ENCODE measurements at regions not wholly inside any gene's neighbourhood (a gene's known extent, or its start where the extent isn't known, plus 50 kb on each side); places are given as distances from the start of the nearest gene placed in this dataset.
"Not testable (repeated sequence)": the region's sequence is repeated elsewhere in the genome, so short reads cannot be mapped to it uniquely, and the experiment has no call there.

GRCh38 chr9:135378751-135379150 is 100.8 kb upstream of the PPP1R26 start:
- TF ChIP-seq CTCF (IDR thresholded peaks at IDR 0.05; ENCODE audit: insufficient read depth, low read length): no peak
- DNase-seq (ENCODE audit: low read depth): no peak
- H3K4me3 ChIP-seq (ENCODE audit: low read depth, low read length): no peak overlapping the region

- TF ChIP-seq CTCF (IDR thresholded peaks at IDR 0.05; ENCODE audit: insufficient read depth, low read length): no peak
- H3K4me3 ChIP-seq (ENCODE audit: low read depth, low read length): no peak overlapping the region
- no peak for DNase-seq (ENCODE audit: low read depth)
Observed at GRCh38 chr9:135379540-135380267, 99.9 kb upstream of the PPP1R26 start.

GRCh38 chr9:135380311-135380960 is 99.1 kb upstream of the PPP1R26 start:
- TF ChIP-seq CTCF (IDR thresholded peaks at IDR 0.05; ENCODE audit: insufficient read depth, low read length): no peak
- DNase-seq (ENCODE audit: low read depth): no peak
- H3K4me3 ChIP-seq (ENCODE audit: low read depth, low read length): no peak overlapping the region

- TF ChIP-seq CTCF (IDR thresholded peaks at IDR 0.05; ENCODE audit: insufficient read depth, low read length): no peak
- no peak for DNase-seq (ENCODE audit: low read depth)
- no peak overlapping the region for H3K4me3 ChIP-seq (ENCODE audit: low read depth, low read length)
Observed at GRCh38 chr9:135381762-135382310, 97.7 kb upstream of the PPP1R26 start.

- no peak for DNase-seq (ENCODE audit: low read depth)
- no peak overlapping the region for H3K4me3 ChIP-seq (ENCODE audit: low read depth, low read length)
- TF ChIP-seq CTCF (IDR thresholded peaks at IDR 0.05; ENCODE audit: insufficient read depth, low read length): no peak
Observed at GRCh38 chr9:135384226-135384625, 95.4 kb upstream of the PPP1R26 start.

DNA sequence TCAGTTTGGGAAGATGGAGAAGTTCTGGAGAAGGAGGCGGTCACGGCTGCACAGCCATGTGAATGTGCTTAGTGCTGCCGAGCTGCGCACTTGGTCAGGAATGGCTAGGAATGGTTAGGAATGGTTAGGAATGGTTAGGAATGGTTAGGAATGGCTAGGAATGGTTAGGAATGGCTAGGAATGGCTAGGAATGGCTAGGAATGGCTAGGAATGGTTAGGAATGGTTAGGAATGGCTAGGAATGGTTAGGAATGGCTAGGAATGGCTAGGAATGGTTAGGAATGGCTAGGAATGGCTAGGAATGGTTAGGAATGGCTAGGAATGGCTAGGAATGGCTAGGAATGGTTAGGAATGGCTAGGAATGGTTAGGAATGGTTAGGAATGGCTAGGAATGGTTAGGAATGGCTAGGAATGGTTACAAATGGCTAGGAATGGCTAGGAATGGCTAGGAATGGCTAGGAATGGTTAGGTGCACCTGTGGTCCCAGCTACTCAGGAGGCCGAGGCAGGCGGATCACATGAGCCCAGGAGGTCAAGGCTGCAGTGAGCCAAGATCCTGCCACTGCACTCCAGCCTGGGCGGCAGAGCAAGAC is 94.7 kb upstream of the PPP1R26 start:
- not testable (repeated sequence) for DNase-seq (ENCODE audit: low read depth); H3K4me3 ChIP-seq (ENCODE audit: low read depth, low read length)

GRCh38 chr9:135385793-135386192 is 93.8 kb upstream of the PPP1R26 start:
- TF ChIP-seq CTCF (IDR thresholded peaks at IDR 0.05; ENCODE audit: insufficient read depth, low read length): no peak
- DNase-seq (ENCODE audit: low read depth): no peak
- H3K4me3 ChIP-seq (ENCODE audit: low read depth, low read length): no peak overlapping the region

Data from fibroblast of the aortic adventitia (primary cell).